ENCODE measurements at regions not wholly inside any gene's neighbourhood (a gene's known extent, or its start where the extent isn't known, plus 50 kb on each side); places are given as distances from the start of the nearest gene placed in this dataset.

DNA sequence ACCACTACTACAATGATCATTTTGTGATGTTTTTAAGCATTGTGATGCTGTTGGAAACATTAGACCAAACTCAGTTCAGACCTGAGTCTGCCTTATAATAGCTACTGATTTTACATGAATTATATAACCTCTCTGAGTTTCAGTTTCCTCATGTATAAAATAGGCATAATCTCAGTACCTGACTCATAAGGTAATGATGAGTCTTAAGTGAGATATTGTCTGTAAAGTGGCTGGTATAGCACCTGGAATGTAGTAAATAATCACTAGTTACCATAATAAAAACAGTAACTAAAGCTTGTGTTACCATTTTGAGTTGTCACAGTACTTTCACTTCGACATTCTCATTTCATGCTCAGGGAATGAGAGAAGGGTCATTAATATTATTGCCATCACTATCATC lies 381.5 kb upstream of the SALL1 start:
- CTCF ChIA-PET = interaction anchor here (0.8 kb wide), 1 partner anchor 229 kb away, joined by 3 read pairs; no protein-coding TSS in a partner anchor
- H3K27ac ChIP-seq (ENCODE audit: low read depth, low read length) = no peak overlapping the region
- DNase-seq (ENCODE audit: low read depth, low spot score) = no peak
- H3K9me3 ChIP-seq (ENCODE audit: control insufficient read depth, insufficient read depth, low read length) = no peaks in the 10 kb centered on the region
- H3K4me3 ChIP-seq (ENCODE audit: low read depth, low read length) = no peak overlapping the region
- no peaks in the 10 kb centered on the region for H3K27me3 ChIP-seq (ENCODE audit: control insufficient read depth, insufficient read depth, low read length)
- POLR2A ChIA-PET = no interaction called here
- TF ChIP-seq, protein P1, sequence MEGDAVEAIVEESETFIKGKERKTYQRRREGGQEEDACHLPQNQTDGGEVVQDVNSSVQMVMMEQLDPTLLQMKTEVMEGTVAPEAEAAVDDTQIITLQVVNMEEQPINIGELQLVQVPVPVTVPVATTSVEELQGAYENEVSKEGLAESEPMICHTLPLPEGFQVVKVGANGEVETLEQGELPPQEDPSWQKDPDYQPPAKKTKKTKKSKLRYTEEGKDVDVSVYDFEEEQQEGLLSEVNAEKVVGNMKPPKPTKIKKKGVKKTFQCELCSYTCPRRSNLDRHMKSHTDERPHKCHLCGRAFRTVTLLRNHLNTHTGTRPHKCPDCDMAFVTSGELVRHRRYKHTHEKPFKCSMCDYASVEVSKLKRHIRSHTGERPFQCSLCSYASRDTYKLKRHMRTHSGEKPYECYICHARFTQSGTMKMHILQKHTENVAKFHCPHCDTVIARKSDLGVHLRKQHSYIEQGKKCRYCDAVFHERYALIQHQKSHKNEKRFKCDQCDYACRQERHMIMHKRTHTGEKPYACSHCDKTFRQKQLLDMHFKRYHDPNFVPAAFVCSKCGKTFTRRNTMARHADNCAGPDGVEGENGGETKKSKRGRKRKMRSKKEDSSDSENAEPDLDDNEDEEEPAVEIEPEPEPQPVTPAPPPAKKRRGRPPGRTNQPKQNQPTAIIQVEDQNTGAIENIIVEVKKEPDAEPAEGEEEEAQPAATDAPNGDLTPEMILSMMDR (IDR thresholded peaks at IDR 0.05; ENCODE audit: low read depth, low read length) = no peak

- H3K27ac ChIP-seq (ENCODE audit: low read depth, low read length) = no peak overlapping the region
- DNase-seq (ENCODE audit: low read depth, low spot score) = no peak
- H3K9me3 ChIP-seq (ENCODE audit: control insufficient read depth, insufficient read depth, low read length) = no peaks in the 10 kb centered on the region
- TF ChIP-seq, protein P1 (IDR thresholded peaks at IDR 0.05; ENCODE audit: low read depth, low read length) = no peak
- ChIA-PET CTCF (no interaction called here), POLR2A (no interaction called here)
- no peaks in the 10 kb centered on the region for H3K27me3 ChIP-seq (ENCODE audit: control insufficient read depth, insufficient read depth, low read length)
- H3K4me3 ChIP-seq (ENCODE audit: low read depth, low read length) = no peak overlapping the region
Measured at GRCh38 chr16:51531271-51531670, 380.2 kb upstream of the SALL1 start.

DNA sequence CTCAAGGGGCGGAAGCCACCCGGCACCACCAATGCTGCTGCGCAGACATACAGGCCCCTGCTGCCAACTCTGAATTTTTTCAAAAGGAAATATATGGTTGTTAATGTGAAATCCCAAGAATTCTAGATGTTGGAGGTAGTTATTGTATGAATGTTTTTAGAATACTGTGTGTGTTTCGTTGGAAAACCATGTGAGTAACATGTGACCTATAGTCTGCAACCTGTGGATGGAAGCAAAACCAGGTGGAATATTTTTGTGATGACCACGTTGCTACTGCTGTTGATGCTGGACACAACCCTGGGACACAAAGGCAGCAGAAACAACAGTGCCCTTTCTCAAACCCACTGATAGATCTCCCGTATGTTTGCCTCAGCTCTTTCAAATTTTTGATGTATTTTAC lies 376.3 kb upstream of the SALL1 start:
- DNase-seq (ENCODE audit: low read depth, low spot score) = no peak
- Histone ChIP-seq H3K27me3 (ENCODE audit: control insufficient read depth, insufficient read depth, low read length) (no peaks in the 10 kb centered on the region), H3K9me3 (ENCODE audit: control insufficient read depth, insufficient read depth, low read length) (no peaks in the 10 kb centered on the region), H3K27ac (ENCODE audit: low read depth, low read length) (no peak overlapping the region), H3K4me3 (ENCODE audit: low read depth, low read length) (no peak overlapping the region)
- TF ChIP-seq, protein P1 (IDR thresholded peaks at IDR 0.05; ENCODE audit: low read depth, low read length) = no peak
- CTCF ChIA-PET = interaction anchor here (1.2 kb wide), 1 partner anchor 457 kb away, joined by 3 read pairs; no protein-coding TSS in a partner anchor
- POLR2A ChIA-PET = no interaction called here

GRCh38 chr16:51526621-51527020 lies 375.6 kb upstream of the SALL1 start:
- POLR2A ChIA-PET = no interaction called here

More at GRCh38 chr16:51526621-51527020, 375.6 kb upstream of the SALL1 start:
- DNase-seq (ENCODE audit: low read depth, low spot score) = no peak
- TF ChIP-seq, protein P1 (IDR thresholded peaks at IDR 0.05; ENCODE audit: low read depth, low read length) = no peak
- Histone ChIP-seq H3K27me3 (ENCODE audit: control insufficient read depth, insufficient read depth, low read length) (no peaks in the 10 kb centered on the region), H3K9me3 (ENCODE audit: control insufficient read depth, insufficient read depth, low read length) (no peaks in the 10 kb centered on the region), H3K4me3 (ENCODE audit: low read depth, low read length) (no peak overlapping the region), H3K27ac (ENCODE audit: low read depth, low read length) (no peak overlapping the region)
- CTCF ChIA-PET = interaction anchor here (0.6 to 1.2 kb wide), 3 partner anchors 30 to 457 kb away, joined by 3 read pairs; no protein-coding TSS in a partner anchor
